ENCODE measurements at regions not wholly inside any gene's neighbourhood (a gene's known extent, or its start where the extent isn't known, plus 50 kb on each side); places are given as distances from the start of the nearest gene placed in this dataset.

DNA sequence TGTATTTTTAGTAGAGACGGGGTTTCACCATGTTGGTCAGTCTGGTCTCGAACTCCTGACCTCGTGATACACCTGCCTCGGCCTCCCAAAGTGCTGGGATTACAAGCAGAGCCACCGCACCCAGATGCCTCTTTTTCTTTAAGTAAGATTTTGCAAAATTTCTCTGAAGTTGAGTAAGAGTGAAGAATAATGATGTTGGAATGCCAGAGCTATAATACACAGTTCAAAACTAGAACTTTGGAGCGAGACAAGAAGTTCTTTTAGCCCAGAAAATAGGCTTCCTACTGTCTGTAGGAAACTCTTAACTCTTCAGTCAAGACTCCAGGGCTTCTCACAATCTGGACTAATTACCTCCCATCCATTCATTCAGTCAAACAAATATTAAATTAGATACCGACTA lies 51.4 kb downstream of the MARCHF4 start:
- no peak for TF ChIP-seq CTCF (IDR thresholded peaks at IDR 0.05)
- no peak for TF ChIP-seq POLR2A (IDR thresholded peaks at IDR 0.05; ENCODE audit: low read depth)
- no peak for TF ChIP-seq POLR2AphosphoS5 (IDR thresholded peaks at IDR 0.05)
- no peak for TF ChIP-seq EP300 (IDR thresholded peaks at IDR 0.05)
- WGBS = 91% methylated on average over 7 of the region's 7 CpGs

GRCh38 chr2:216319771-216320170 lies 52.5 kb downstream of the MARCHF4 start:
- Histone ChIP-seq H3K27ac (replicated peaks in 1 of 4) (no peak overlapping the region), H3K4me3 (no peak overlapping the region), H3K9me3 (no peaks in the 10 kb centered on the region), H3K4me1 (no peaks in the 10 kb centered on the region), H3K36me3 (no peaks in the 10 kb centered on the region), H3K27me3 (peaks cover 0 to 15% (median 0%) of the 10 kb centered on the region in 4 donors)
- WGBS = 75% methylated on average over 2 of the region's 2 CpGs
- intact Hi-C loops (cut with DNase I) = no loop called here
- peak; percentile 50 for DNase-seq (ENCODE audit: extremely low spot score)
- no peak for TF ChIP-seq EP300 (IDR thresholded peaks at IDR 0.05)
- TF ChIP-seq CTCF (IDR thresholded peaks at IDR 0.05) = no peak
- no peak for TF ChIP-seq POLR2A (IDR thresholded peaks at IDR 0.05; ENCODE audit: low read depth)
- no peak for TF ChIP-seq POLR2AphosphoS5 (IDR thresholded peaks at IDR 0.05)

More for the DNA sequence above, 51.4 kb downstream of the MARCHF4 start:
- Histone ChIP-seq H3K4me3 (no peak overlapping the region), H3K36me3 (no peaks in the 10 kb centered on the region), H3K9me3 (no peaks in the 10 kb centered on the region), H3K27me3 (peaks cover 0 to 15% (median 0%) of the 10 kb centered on the region in 4 donors), H3K27ac (replicated peaks in 1 of 4) (no peak overlapping the region), H3K4me1 (no peaks in the 10 kb centered on the region)
- intact Hi-C loops (cut with DNase I) = no loop called here
- DNase-seq (ENCODE audit: extremely low spot score) = peak; percentile 37

- H3K4me1 ChIP-seq = no peaks in the 10 kb centered on the region
- 62% methylated on average over 2 of the region's 2 CpGs for WGBS
- DNase-seq (ENCODE audit: extremely low spot score) = peak; percentile 55
- no peak overlapping the region for H3K4me3 ChIP-seq
- no peak overlapping the region for H3K27ac ChIP-seq (replicated peaks in 1 of 4)
- intact Hi-C loops (cut with DNase I) = no loop called here
- peaks cover 0 to 15% (median 0%) of the 10 kb centered on the region in 4 donors for H3K27me3 ChIP-seq
- no peak for TF ChIP-seq EP300 (IDR thresholded peaks at IDR 0.05)
- no peak for TF ChIP-seq POLR2AphosphoS5 (IDR thresholded peaks at IDR 0.05)
- no peak for TF ChIP-seq CTCF (IDR thresholded peaks at IDR 0.05)
- no peak for TF ChIP-seq POLR2A (IDR thresholded peaks at IDR 0.05; ENCODE audit: low read depth)
- no peaks in the 10 kb centered on the region for H3K9me3 ChIP-seq
- no peaks in the 10 kb centered on the region for H3K36me3 ChIP-seq
Observed at GRCh38 chr2:216318521-216318874, 53.8 kb downstream of the MARCHF4 start.

GRCh38 chr2:216317831-216318520 lies 54.3 kb downstream of the MARCHF4 start:
- peak; percentile 64 for DNase-seq (ENCODE audit: extremely low spot score)
- TF ChIP-seq POLR2AphosphoS5 (IDR thresholded peaks at IDR 0.05) (no peak), POLR2A (IDR thresholded peaks at IDR 0.05; ENCODE audit: low read depth) (no peak), EP300 (IDR thresholded peaks at IDR 0.05) (no peak), CTCF (IDR thresholded peaks at IDR 0.05) (no peak)
- WGBS = 55% methylated on average over 9 of the region's 9 CpGs
- Histone ChIP-seq H3K4me1 (no peaks in the 10 kb centered on the region), H3K36me3 (no peaks in the 10 kb centered on the region), H3K4me3 (no peak overlapping the region), H3K27ac (replicated peaks in 1 of 4) (no peak overlapping the region), H3K27me3 (peaks cover 0 to 15% (median 0%) of the 10 kb centered on the region in 4 donors), H3K9me3 (no peaks in the 10 kb centered on the region)
- intact Hi-C loops (cut with DNase I) = no loop called here

GRCh38 chr2:216316743-216317142 lies 55.5 kb downstream of the MARCHF4 start:
- TF ChIP-seq POLR2AphosphoS5 (IDR thresholded peaks at IDR 0.05) (no peak), POLR2A (IDR thresholded peaks at IDR 0.05; ENCODE audit: low read depth) (no peak), CTCF (IDR thresholded peaks at IDR 0.05) (no peak), EP300 (IDR thresholded peaks at IDR 0.05) (no peak)
- peak; percentile 45 for DNase-seq (ENCODE audit: extremely low spot score)

More at GRCh38 chr2:216316743-216317142, 55.5 kb downstream of the MARCHF4 start:
- Histone ChIP-seq H3K36me3 (no peaks in the 10 kb centered on the region), H3K27me3 (peaks cover 0 to 15% (median 0%) of the 10 kb centered on the region in 4 donors), H3K9me3 (no peaks in the 10 kb centered on the region), H3K4me1 (no peaks in the 10 kb centered on the region), H3K27ac (replicated peaks in 1 of 4) (no peak overlapping the region), H3K4me3 (no peak overlapping the region)
- intact Hi-C loops (cut with DNase I) = no loop called here
- WGBS = 50% methylated on average over 2 of the region's 2 CpGs
